OCI-LY1 (cell line): ENCODE measurements at regions not wholly inside any gene's neighbourhood (a gene's known extent, or its start where the extent isn't known, plus 50 kb on each side); places are given as distances from the start of the nearest gene placed in this dataset.

Source experiments
- H2AFZ ChIP-seq: fragments of 200-600 bp; sonication (generic), shearing (Covaris generic); 2 replicates; pipeline ENCODE4 v1.6.0; 2014; ENCODE audit warnings: antibody characterized with exemption, mild to moderate bottlenecking, low read length
- H3F3A ChIP-seq: fragments of 200-600 bp; sonication (generic), shearing (Covaris generic); 2 replicates; pipeline ENCODE4 v1.6.0; 2014; ENCODE audit warnings: mild to moderate bottlenecking, antibody characterized with exemption, low read length, moderate library complexity; ENCODE audit not compliant: insufficient read depth
- H3K27ac ChIP-seq: fragments of 200-600 bp; sonication (generic); 2 replicates; pipeline ENCODE4 v1.5.1; 2014; ENCODE audit warnings: low read length, mixed run types, mild to moderate bottlenecking, low read depth; ENCODE audit not compliant: poor library complexity, severe bottlenecking
- H3K27me3 ChIP-seq: fragments of 200-600 bp; sonication (generic); 2 replicates; pipeline ENCODE4 v1.6.0; 2014; ENCODE audit warnings: antibody characterized with exemption, mild to moderate bottlenecking, low read length, moderate library complexity; ENCODE audit not compliant: insufficient read depth
- H3K36me3 ChIP-seq: fragments of 200-600 bp; sonication (generic); 2 replicates; pipeline ENCODE4 v1.6.1; 2014; ENCODE audit warnings: mild to moderate bottlenecking, antibody characterized with exemption, low read length, moderate library complexity, mixed read lengths; ENCODE audit not compliant: insufficient read depth
- H3K4me1 ChIP-seq: fragments of 200-600 bp; sonication (generic); 2 replicates; pipeline ENCODE4 v1.5.1; 2014; ENCODE audit warnings: mild to moderate bottlenecking, low read length, moderate library complexity; ENCODE audit not compliant: insufficient read depth, severe bottlenecking
- H3K4me2 ChIP-seq: fragments of 200-600 bp; sonication (generic), shearing (Covaris generic); 2 replicates; pipeline ENCODE4 v1.6.1; 2014; ENCODE audit warnings: low read length
- H3K4me3 ChIP-seq: fragments of 200-600 bp; sonication (generic); 2 replicates; pipeline ENCODE4 v1.5.1; 2014; ENCODE audit warnings: low read length, low read depth, mild to moderate bottlenecking, mixed read lengths; ENCODE audit not compliant: poor library complexity, severe bottlenecking
- H3K79me2 ChIP-seq: fragments of 200-600 bp; shearing (Covaris generic); 2 replicates; pipeline ENCODE4 v1.6.1; 2016; ENCODE audit warnings: mixed run types, low read length, mixed read lengths; ENCODE audit not compliant: insufficient read depth
- H3K9ac ChIP-seq: fragments of 200-600 bp; sonication (generic), shearing (Covaris generic); 2 replicates; pipeline ENCODE4 v1.6.1; 2014; ENCODE audit warnings: mild to moderate bottlenecking, low read length, mixed read lengths
- H3K9me2 ChIP-seq: fragments of 200-600 bp; sonication (generic), shearing (Covaris generic); 2 replicates; pipeline ENCODE4 v1.6.1; 2014; ENCODE audit warnings: low read depth, mild to moderate bottlenecking, low read length, mixed read lengths
- H3K9me3 ChIP-seq: fragments of 200-600 bp; shearing (Covaris generic); 2 replicates; pipeline ENCODE4 v1.6.1; 2014; ENCODE audit warnings: low read length, mixed read lengths
- H4K20me1 ChIP-seq: fragments of 200-600 bp; sonication (generic), shearing (Covaris generic); 2 replicates; pipeline ENCODE4 v1.6.0; 2016; ENCODE audit warnings: mild to moderate bottlenecking, low read length; ENCODE audit not compliant: insufficient read depth
- EZH2 ChIP-seq: fragments of 200-600 bp; sonication (generic), shearing (Covaris generic); IDR thresholded peaks from 2 replicates; pipeline ENCODE4 v1.8.0; 2017; ENCODE audit warnings: borderline replicate concordance, mixed run types, mild to moderate bottlenecking, antibody characterized with exemption, low read length, moderate library complexity, mixed read lengths
- TF ChIP-seq, protein P1 (sequence below): fragments of 200-600 bp; sonication (generic), shearing (Covaris generic); IDR thresholded peaks from 2 replicates; pipeline ENCODE4 v1.5.1; 2017; ENCODE audit warnings: mild to moderate bottlenecking, antibody characterized with exemption, low read length, moderate library complexity, mixed read lengths

DNA sequence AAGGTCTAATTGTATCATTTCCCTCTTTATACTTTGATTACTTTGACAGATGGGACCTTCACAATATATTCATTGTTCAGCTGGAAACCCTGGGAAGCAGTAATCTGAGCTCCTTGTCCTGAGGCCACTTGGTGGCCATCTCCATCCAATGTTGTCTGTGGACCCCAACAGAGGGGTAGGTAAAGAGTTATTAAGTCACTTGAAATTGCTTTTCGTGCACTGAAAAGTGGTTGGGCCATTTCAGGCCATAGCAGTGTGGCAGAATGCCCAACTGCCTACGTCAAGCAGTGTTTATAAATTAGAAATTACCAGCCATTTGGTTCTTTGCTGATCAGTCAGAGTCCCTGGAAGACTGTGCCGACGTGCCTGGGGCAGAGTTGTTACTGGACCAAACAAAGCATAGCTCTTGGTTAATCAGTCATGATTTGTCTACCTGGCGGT is 308.3 kb upstream of the USP25 start:
- H3K4me1 ChIP-seq: no peaks in the 10 kb centered on the region
- H3K27ac ChIP-seq: no peak overlapping the region

DNA sequence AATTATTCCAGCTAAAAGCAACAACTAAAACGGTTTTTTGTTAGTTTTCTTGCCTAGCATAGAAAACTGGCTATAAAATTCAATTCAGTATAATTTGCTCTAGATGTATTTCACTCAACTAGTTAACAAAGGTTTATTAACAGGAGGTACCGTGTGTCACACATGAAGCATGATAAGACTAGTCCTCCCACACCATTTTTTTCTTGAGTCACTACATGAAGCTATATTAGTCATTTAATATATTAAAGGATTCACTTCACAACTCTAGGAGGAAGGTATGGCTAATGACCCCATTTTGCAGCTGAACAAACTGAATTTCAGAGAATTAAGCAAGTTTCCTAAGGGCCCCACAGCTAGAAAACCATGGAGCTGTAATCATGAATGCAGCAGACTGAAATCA is 307.8 kb upstream of the USP25 start:
- no peak overlapping the region for H2AFZ ChIP-seq
- H3K9me3 ChIP-seq: no peaks in the 10 kb centered on the region
- H3K9me2 ChIP-seq: no peaks in the 10 kb centered on the region
- no peak overlapping the region for H3K4me3 ChIP-seq
- H3K9ac ChIP-seq: no peak overlapping the region
- no peaks in the 10 kb centered on the region for H3K79me2 ChIP-seq
- no peaks in the 10 kb centered on the region for H3F3A ChIP-seq
- H3K4me1 ChIP-seq: no peaks in the 10 kb centered on the region
- no peak overlapping the region for H3K4me2 ChIP-seq
- no peak for TF ChIP-seq EZH2
- TF ChIP-seq, protein P1, sequence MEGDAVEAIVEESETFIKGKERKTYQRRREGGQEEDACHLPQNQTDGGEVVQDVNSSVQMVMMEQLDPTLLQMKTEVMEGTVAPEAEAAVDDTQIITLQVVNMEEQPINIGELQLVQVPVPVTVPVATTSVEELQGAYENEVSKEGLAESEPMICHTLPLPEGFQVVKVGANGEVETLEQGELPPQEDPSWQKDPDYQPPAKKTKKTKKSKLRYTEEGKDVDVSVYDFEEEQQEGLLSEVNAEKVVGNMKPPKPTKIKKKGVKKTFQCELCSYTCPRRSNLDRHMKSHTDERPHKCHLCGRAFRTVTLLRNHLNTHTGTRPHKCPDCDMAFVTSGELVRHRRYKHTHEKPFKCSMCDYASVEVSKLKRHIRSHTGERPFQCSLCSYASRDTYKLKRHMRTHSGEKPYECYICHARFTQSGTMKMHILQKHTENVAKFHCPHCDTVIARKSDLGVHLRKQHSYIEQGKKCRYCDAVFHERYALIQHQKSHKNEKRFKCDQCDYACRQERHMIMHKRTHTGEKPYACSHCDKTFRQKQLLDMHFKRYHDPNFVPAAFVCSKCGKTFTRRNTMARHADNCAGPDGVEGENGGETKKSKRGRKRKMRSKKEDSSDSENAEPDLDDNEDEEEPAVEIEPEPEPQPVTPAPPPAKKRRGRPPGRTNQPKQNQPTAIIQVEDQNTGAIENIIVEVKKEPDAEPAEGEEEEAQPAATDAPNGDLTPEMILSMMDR: no peak
- no peaks in the 10 kb centered on the region for H4K20me1 ChIP-seq
- no peaks in the 10 kb centered on the region for H3K27me3 ChIP-seq
- no peak overlapping the region for H3K27ac ChIP-seq
- H3K36me3 ChIP-seq: no peaks in the 10 kb centered on the region

More for the DNA sequence above, 308.3 kb upstream of the USP25 start:
- Histone ChIP-seq H3K9me3 (no peaks in the 10 kb centered on the region), H3K4me3 (no peak overlapping the region), H3K4me2 (no peak overlapping the region), H4K20me1 (no peaks in the 10 kb centered on the region), H2AFZ (no peak overlapping the region), H3K9ac (no peak overlapping the region), H3K27me3 (no peaks in the 10 kb centered on the region), H3K36me3 (no peaks in the 10 kb centered on the region), H3F3A (no peaks in the 10 kb centered on the region), H3K79me2 (no peaks in the 10 kb centered on the region), H3K9me2 (no peaks in the 10 kb centered on the region)
- no peak for TF ChIP-seq EZH2
- TF ChIP-seq, protein P1: no peak

DNA sequence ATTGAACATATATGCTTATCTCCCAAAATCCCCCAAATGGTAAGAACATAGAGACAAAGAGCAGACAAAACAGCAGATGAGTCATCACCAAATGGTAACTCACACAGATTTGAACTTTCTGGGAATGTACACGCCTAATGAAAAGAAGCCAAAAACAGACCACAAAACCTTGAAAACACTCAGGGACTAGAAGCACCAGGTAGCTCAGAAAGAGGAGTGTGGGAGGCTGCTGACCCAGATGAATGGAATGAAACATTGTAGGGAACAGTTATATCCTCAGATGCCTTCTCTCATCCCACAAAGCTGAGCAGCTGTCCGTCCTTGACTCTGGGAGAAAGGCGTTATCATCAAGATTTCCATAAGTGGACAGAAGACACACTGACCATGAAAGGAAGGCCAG is 307.0 kb upstream of the USP25 start:
- Histone ChIP-seq H3K27ac (no peak overlapping the region), H3K9me3 (no peaks in the 10 kb centered on the region), H3F3A (no peaks in the 10 kb centered on the region), H4K20me1 (no peaks in the 10 kb centered on the region), H3K4me2 (no peak overlapping the region), H3K4me1 (no peaks in the 10 kb centered on the region), H3K27me3 (no peaks in the 10 kb centered on the region), H3K9me2 (no peaks in the 10 kb centered on the region), H3K79me2 (no peaks in the 10 kb centered on the region), H3K4me3 (no peak overlapping the region), H2AFZ (no peak overlapping the region), H3K36me3 (no peaks in the 10 kb centered on the region), H3K9ac (no peak overlapping the region)
- TF ChIP-seq, protein P1: no peak
- no peak for TF ChIP-seq EZH2
